HCT116 (cell line): ENCODE measurements at regions not wholly inside any gene's neighbourhood (a gene's known extent, or its start where the extent isn't known, plus 50 kb on each side); places are given as distances from the start of the nearest gene placed in this dataset.

Source experiments
- ATAC-seq: fragments of 200-7000 bp; cut with Tn5 transposase; 2 replicates; pipeline ENCODE4 v1.9.1; 2020; ENCODE audit warnings: mild to moderate bottlenecking, moderate library complexity
- BruUV-seq: library from RNA; stranded (reverse); fragments of 400-500 nt; replicated peaks from 2 replicates; lab custom pipeline; 2021; lab: Mats Ljungman, UMichigan
- CTCF ChIA-PET: fragments of 300-600 bp; sonication (Branson Sonifier 250); formaldehyde crosslinking; loops from one replicate; lab custom pipeline; 2021; ENCODE audit warnings: antibody characterized with exemption; lab: Charles Lee
- POLR2A ChIA-PET: fragments of 300-600, 350-600 bp; sonication (Branson Sonifier 250); formaldehyde crosslinking; loops from one replicate; lab custom pipeline; 2021; ENCODE audit warnings: antibody characterized with exemption; lab: Charles Lee
- RAD21 ChIA-PET, 2 experiments: fragments of 300-600 bp; sonication (Branson Sonifier 250); formaldehyde crosslinking; loops; one replicate each; lab custom pipeline; 2023; ENCODE audit warnings: low total read pairs in 2 of 2; ENCODE audit not compliant: uncharacterized antibody in 2 of 2, unreplicated experiment in 2 of 2, low non-redundant PET in 1 of 2; lab: Charles Lee
- DNase-seq: peaks from one replicate; pipeline ENCODE4 v3.0.0-alpha.2; 2010; ENCODE audit warnings: low read depth, low spot score
- H2AFZ ChIP-seq: fragments of 200-600 bp; shearing (Covaris generic), sonication (generic); 2 replicates; pipeline ENCODE4 v1.6.1; 2017; ENCODE audit warnings: low read depth, mixed run types, mixed read lengths, antibody characterized with exemption, low read length; ENCODE audit not compliant: poor library complexity, severe bottlenecking
- H3K27ac ChIP-seq: 2 replicates; pipeline ENCODE4 v1.5.1; 2012; ENCODE audit warnings: low read depth, low read length
- H3K27me3 ChIP-seq: fragments of 200-600 bp; sonication (generic); 2 replicates; pipeline ENCODE4 v1.6.1; 2016; ENCODE audit warnings: mixed run types, low read length, mixed read lengths; ENCODE audit not compliant: insufficient read depth
- H3K36me3 ChIP-seq, 2 experiments: fragments of 200-500 bp in 1 of 2; fragments of 200-600 bp in 1 of 2; sonication (Bioruptor generic) in 1 of 2; sonication (generic) in 1 of 2; 2 replicates each; pipeline versions ENCODE4 v1.5.1 to v1.6.1; 2014 to 2016; ENCODE audit warnings: low read length in 2 of 2, inconsistent platforms in 1 of 2, mixed read lengths in 1 of 2, mixed run types in 1 of 2; ENCODE audit not compliant: insufficient read depth in 2 of 2, control insufficient read depth in 1 of 2
- H3K4me1 ChIP-seq, 2 experiments: fragments of 200-600 bp in 1 of 2; sonication (generic) in 1 of 2; 2 replicates each; pipeline versions ENCODE4 v1.5.1 to v1.6.1; 2012 to 2017; ENCODE audit warnings: low read length in 2 of 2, inconsistent platforms in 1 of 2, mild to moderate bottlenecking in 1 of 2, mixed read lengths in 1 of 2, mixed run types in 1 of 2, moderate library complexity in 1 of 2; ENCODE audit not compliant: insufficient read depth in 2 of 2, control insufficient read depth in 1 of 2
- H3K4me2 ChIP-seq: fragments of 200-600 bp; sonication (generic); 2 replicates; pipeline ENCODE4 v1.6.1; 2017; ENCODE audit warnings: mixed run types, low read length, mixed read lengths
- H3K4me3 ChIP-seq, 2 experiments: fragments of 200-600 bp in 1 of 2; sonication (generic) in 1 of 2; replicated peaks in 1 of 2; 2 replicates each; pipeline ENCODE4 v1.5.1; 2011 to 2016; ENCODE audit warnings: low read length in 2 of 2, control low read depth in 1 of 2, low read depth in 1 of 2, mild to moderate bottlenecking in 1 of 2, mixed read lengths in 1 of 2, mixed run types in 1 of 2
- H3K79me2 ChIP-seq: fragments of 200-600 bp; sonication (generic); 2 replicates; pipeline ENCODE4 v1.6.1; 2017; ENCODE audit warnings: mild to moderate bottlenecking, mixed run types, low read length, moderate library complexity, mixed read lengths; ENCODE audit not compliant: insufficient read depth
- H3K9ac ChIP-seq: fragments of 200-600 bp; sonication (generic); 2 replicates; pipeline ENCODE4 v1.6.1; 2016; ENCODE audit warnings: low read length, mixed read lengths
- H3K9me2 ChIP-seq: fragments of 200-600 bp; sonication (generic), shearing (Covaris generic); 2 replicates; pipeline ENCODE4 v1.6.1; 2017; ENCODE audit warnings: mixed run types, mild to moderate bottlenecking, moderate library complexity; ENCODE audit not compliant: insufficient read depth
- H3K9me3 ChIP-seq, 2 experiments: fragments of 200-500 bp in 1 of 2; fragments of 200-600 bp in 1 of 2; sonication (Bioruptor generic) in 1 of 2; sonication (generic) in 1 of 2; 2 replicates each; pipeline ENCODE4 v1.6.1; 2014 to 2017; ENCODE audit warnings: low read length in 2 of 2, mixed read lengths in 2 of 2, inconsistent platforms in 1 of 2, low read depth in 1 of 2, mild to moderate bottlenecking in 1 of 2, mixed run types in 1 of 2, moderate library complexity in 1 of 2; ENCODE audit not compliant: control insufficient read depth in 1 of 2, insufficient read depth in 1 of 2
- H4K20me1 ChIP-seq: fragments of 200-600 bp; sonication (generic), shearing (Covaris generic); 2 replicates; pipeline ENCODE4 v1.6.1; 2017; ENCODE audit warnings: mixed run types, mild to moderate bottlenecking, moderate library complexity; ENCODE audit not compliant: insufficient read depth
- CBX3 ChIP-seq: IDR thresholded peaks from 2 replicates; pipeline ENCODE4 v1.6.1; 2012; ENCODE audit warnings: low read depth
- CTCF ChIP-seq, 3 experiments: fragments of 200-600 bp in 1 of 3; sonication (generic) in 1 of 3; IDR thresholded peaks in 2 of 3; conservative IDR thresholded peaks in 1 of 3; 2 replicates each; pipeline ENCODE4 v1.5.1; 2012 to 2017; ENCODE audit warnings: low read depth in 2 of 3, low read length in 2 of 3, antibody characterized with exemption in 1 of 3, borderline replicate concordance in 1 of 3, control low read depth in 1 of 3, mild to moderate bottlenecking in 1 of 3, mixed read lengths in 1 of 3, mixed run types in 1 of 3, moderate library complexity in 1 of 3; ENCODE audit not compliant: insufficient read depth in 1 of 3
- EGR1 ChIP-seq: IDR thresholded peaks from 2 replicates; pipeline ENCODE4 v1.6.1; 2012; ENCODE audit warnings: low read depth
- ELF1 ChIP-seq: IDR thresholded peaks from 2 replicates; pipeline ENCODE4 v1.6.1; 2012; ENCODE audit warnings: low read depth, borderline replicate concordance
- EZH2 ChIP-seq: fragments of 200-600 bp; sonication (generic); IDR thresholded peaks from 2 replicates; pipeline ENCODE4 v1.6.1; 2017; ENCODE audit warnings: antibody characterized with exemption, mixed run types
- FOSL1 ChIP-seq: IDR thresholded peaks from 2 replicates; pipeline ENCODE4 v1.6.1; 2012; ENCODE audit warnings: low read depth
- POLR2AphosphoS5 ChIP-seq: IDR thresholded peaks from 2 replicates; pipeline ENCODE4 v1.6.1; 2011; ENCODE audit warnings: mild to moderate bottlenecking, low read depth, low read length, moderate library complexity
- SIN3A ChIP-seq: IDR thresholded peaks from 2 replicates; pipeline ENCODE4 v1.6.1; 2012; ENCODE audit warnings: low read depth
- SP1 ChIP-seq: IDR thresholded peaks from 2 replicates; pipeline ENCODE4 v1.6.1; 2012; ENCODE audit warnings: low read depth
- SRF ChIP-seq: IDR thresholded peaks from 2 replicates; pipeline ENCODE4 v1.6.1; 2012; ENCODE audit warnings: low read depth
- ZBTB33 ChIP-seq: IDR thresholded peaks from 2 replicates; pipeline ENCODE4 v1.6.1; 2011; ENCODE audit warnings: mild to moderate bottlenecking, low read length, moderate library complexity; ENCODE audit not compliant: insufficient replicate concordance; ENCODE audit errors: extremely low read depth
- ZFX ChIP-seq: fragments of 450-650 bp; IDR thresholded peaks from 2 replicates; pipeline ENCODE4 v1.6.1; 2017
- ZNF274 ChIP-seq: fragments of 200-500 bp; sonication (Bioruptor generic); IDR thresholded peaks from 2 replicates; pipeline ENCODE4 v1.6.1; 2014; ENCODE audit warnings: mild to moderate bottlenecking, low read depth, low read length, inconsistent platforms
- intact Hi-C: fragments of 100-400 bp; cut with micrococcal nuclease; formaldehyde crosslinking; loops from 2 replicates; pipeline ENCODE4 v1.10.0; 2022
- TF ChIP-seq, protein P1 (sequence below): IDR thresholded peaks from 2 replicates; pipeline ENCODE4 v1.6.1; 2012; ENCODE audit warnings: low read depth

DNA sequence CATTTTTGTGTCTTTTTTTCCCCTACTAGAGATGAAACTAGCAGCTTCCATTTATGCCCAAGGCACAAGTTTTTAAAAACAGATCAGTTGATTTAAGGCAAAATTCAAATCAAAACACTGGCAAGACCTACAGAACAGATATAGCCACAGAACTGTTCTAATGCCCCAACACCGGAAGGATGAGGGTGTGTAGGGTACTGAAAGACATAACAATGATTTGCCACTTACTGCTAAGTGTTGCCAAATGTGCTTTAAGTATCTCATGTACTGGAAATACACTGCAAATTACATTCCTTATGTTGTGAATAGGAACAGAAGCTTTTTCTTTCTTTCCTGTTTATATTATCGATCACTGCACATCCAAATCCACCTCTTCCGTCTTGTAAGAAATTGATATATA lies 189.0 kb downstream of the CETN3 start:
- H3K4me3 ChIP-seq, result no peak overlapping the region
- H3K9me2 ChIP-seq, result no peaks in the 10 kb centered on the region
- intact Hi-C loops, result no loop called here
- TF ChIP-seq EZH2 (no peak), CTCF (IDR thresholded peaks at IDR 0.05 in 2 of 3, conservative IDR thresholded peaks at IDR 0.05 in 1 of 3; ENCODE audit: borderline replicate concordance in 1 of 3, insufficient read depth in 1 of 3, low read depth in 2 of 3, low read length in 2 of 3) (no peak), FOSL1 (no peak), ZFX (no peak), CBX3 (no peak), ZBTB33 (no peak), SRF (no peak), SP1 (no peak), ELF1 (no peak), ZNF274 (no peak), POLR2AphosphoS5 (no peak), SIN3A (no peak), EGR1 (no peak)
- TF ChIP-seq, protein P1, sequence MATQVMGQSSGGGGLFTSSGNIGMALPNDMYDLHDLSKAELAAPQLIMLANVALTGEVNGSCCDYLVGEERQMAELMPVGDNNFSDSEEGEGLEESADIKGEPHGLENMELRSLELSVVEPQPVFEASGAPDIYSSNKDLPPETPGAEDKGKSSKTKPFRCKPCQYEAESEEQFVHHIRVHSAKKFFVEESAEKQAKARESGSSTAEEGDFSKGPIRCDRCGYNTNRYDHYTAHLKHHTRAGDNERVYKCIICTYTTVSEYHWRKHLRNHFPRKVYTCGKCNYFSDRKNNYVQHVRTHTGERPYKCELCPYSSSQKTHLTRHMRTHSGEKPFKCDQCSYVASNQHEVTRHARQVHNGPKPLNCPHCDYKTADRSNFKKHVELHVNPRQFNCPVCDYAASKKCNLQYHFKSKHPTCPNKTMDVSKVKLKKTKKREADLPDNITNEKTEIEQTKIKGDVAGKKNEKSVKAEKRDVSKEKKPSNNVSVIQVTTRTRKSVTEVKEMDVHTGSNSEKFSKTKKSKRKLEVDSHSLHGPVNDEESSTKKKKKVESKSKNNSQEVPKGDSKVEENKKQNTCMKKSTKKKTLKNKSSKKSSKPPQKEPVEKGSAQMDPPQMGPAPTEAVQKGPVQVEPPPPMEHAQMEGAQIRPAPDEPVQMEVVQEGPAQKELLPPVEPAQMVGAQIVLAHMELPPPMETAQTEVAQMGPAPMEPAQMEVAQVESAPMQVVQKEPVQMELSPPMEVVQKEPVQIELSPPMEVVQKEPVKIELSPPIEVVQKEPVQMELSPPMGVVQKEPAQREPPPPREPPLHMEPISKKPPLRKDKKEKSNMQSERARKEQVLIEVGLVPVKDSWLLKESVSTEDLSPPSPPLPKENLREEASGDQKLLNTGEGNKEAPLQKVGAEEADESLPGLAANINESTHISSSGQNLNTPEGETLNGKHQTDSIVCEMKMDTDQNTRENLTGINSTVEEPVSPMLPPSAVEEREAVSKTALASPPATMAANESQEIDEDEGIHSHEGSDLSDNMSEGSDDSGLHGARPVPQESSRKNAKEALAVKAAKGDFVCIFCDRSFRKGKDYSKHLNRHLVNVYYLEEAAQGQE, result no peak
- ChIA-PET RAD21 (no interaction called here), POLR2A (no interaction called here), CTCF (no interaction called here)
- ATAC-seq (no peak), DNase-seq (no peak)
- peaks cover 0 to 8% of the 10 kb centered on the region in 2 experiments; a peak in 2 of 4 replicates for H3K4me1 ChIP-seq
- no TSS peak for BruUV-seq
- H3K4me2 ChIP-seq, result no peak overlapping the region
- H3K27me3 ChIP-seq, result no peaks in the 10 kb centered on the region
- H3K27ac ChIP-seq, result no peak overlapping the region
- no peaks in the 10 kb centered on the region for H3K9me3 ChIP-seq
- no peak overlapping the region for H3K9ac ChIP-seq
- no peaks in the 10 kb centered on the region for H4K20me1 ChIP-seq
- no peaks in the 10 kb centered on the region for H3K36me3 ChIP-seq
- no peak overlapping the region for H2AFZ ChIP-seq
- H3K79me2 ChIP-seq, result no peaks in the 10 kb centered on the region
